DND-41 (cell line): ENCODE measurements at regions not wholly inside any gene's neighbourhood (a gene's known extent, or its start where the extent isn't known, plus 50 kb on each side); places are given as distances from the start of the nearest gene placed in this dataset.

ENCODE experiments used
- ATAC-seq: fragments of 200-7000 bp; cut with Tn5 transposase; 3 replicates; pipeline ENCODE4 v1.9.1; 2021; ENCODE audit warnings: low read depth; ENCODE audit not compliant: insufficient read depth
- DNase-seq: peaks from one replicate; pipeline ENCODE4 v3.0.0-alpha.2; 2020
- H2AFZ ChIP-seq: 2 replicates; pipeline ENCODE4 v1.6.0; 2012; ENCODE audit warnings: low read depth, low read length
- H3K27ac ChIP-seq: 2 replicates; pipeline ENCODE4 v1.5.1; 2012; ENCODE audit warnings: low read length, inconsistent platforms
- H3K27me3 ChIP-seq: fragments of 200-600 bp; sonication (generic); 2 replicates; pipeline ENCODE4 v1.6.0; 2012; ENCODE audit warnings: low read length, mild to moderate bottlenecking, inconsistent platforms; ENCODE audit not compliant: insufficient read depth, poor library complexity
- H3K36me3 ChIP-seq: 2 replicates; pipeline ENCODE4 v1.5.1; 2012; ENCODE audit warnings: low read length, inconsistent platforms; ENCODE audit not compliant: insufficient read depth
- H3K4me1 ChIP-seq: 2 replicates; pipeline ENCODE4 v1.5.1; 2012; ENCODE audit warnings: mild to moderate bottlenecking, low read length; ENCODE audit not compliant: insufficient read depth
- H3K4me2 ChIP-seq: 2 replicates; pipeline ENCODE4 v1.6.0; 2012; ENCODE audit warnings: mild to moderate bottlenecking, moderate library complexity, low read length, inconsistent platforms; ENCODE audit not compliant: insufficient read depth
- H3K4me3 ChIP-seq, 2 experiments: fragments of 200-600 bp in 1 of 2; shearing (Covaris generic) in 1 of 2; 2 replicates each; pipeline ENCODE4 v1.5.1; 2012 to 2016; ENCODE audit warnings: inconsistent platforms in 2 of 2, low read length in 2 of 2, mild to moderate bottlenecking in 2 of 2, low read depth in 1 of 2, moderate library complexity in 1 of 2
- H3K79me2 ChIP-seq: 2 replicates; pipeline ENCODE4 v1.6.0; 2012; ENCODE audit warnings: low read length, inconsistent platforms; ENCODE audit not compliant: insufficient read depth
- H3K9ac ChIP-seq: 2 replicates; pipeline ENCODE4 v1.6.0; 2012; ENCODE audit warnings: low read depth, mild to moderate bottlenecking, inconsistent platforms, low read length, moderate library complexity
- H3K9me3 ChIP-seq: 2 replicates; pipeline ENCODE4 v1.5.1; 2012; ENCODE audit warnings: low read length, moderate library complexity, mild to moderate bottlenecking, inconsistent platforms; ENCODE audit not compliant: insufficient read depth, severe bottlenecking
- H4K20me1 ChIP-seq: 2 replicates; pipeline ENCODE4 v1.6.0; 2012; ENCODE audit warnings: low read length; ENCODE audit not compliant: insufficient read depth
- CTCF ChIP-seq: IDR thresholded peaks from 2 replicates; pipeline ENCODE4 v1.5.1; 2012; ENCODE audit warnings: borderline replicate concordance, low read length, moderate library complexity, mild to moderate bottlenecking; ENCODE audit not compliant: poor library complexity, severe bottlenecking; ENCODE audit errors: extremely low read depth
- EZH2 ChIP-seq: IDR thresholded peaks from 3 replicates; pipeline ENCODE4 v1.6.1; 2012; ENCODE audit warnings: borderline replicate concordance, low read depth, mild to moderate bottlenecking, moderate library complexity, low read length, inconsistent platforms; ENCODE audit not compliant: severe bottlenecking

GRCh38 chr10:64760371-64760770 lies 1239.2 kb downstream of the REEP3 start:
- Histone ChIP-seq H4K20me1 (no peaks in the 10 kb centered on the region), H3K27ac (no peak overlapping the region), H3K4me2 (no peak overlapping the region), H3K4me1 (no peaks in the 10 kb centered on the region), H3K36me3 (no peaks in the 10 kb centered on the region), H3K9ac (no peak overlapping the region), H3K79me2 (no peaks in the 10 kb centered on the region), H3K27me3 (no peaks in the 10 kb centered on the region), H3K4me3 (no peak overlapping the region), H2AFZ (no peak overlapping the region), H3K9me3 (no peaks in the 10 kb centered on the region)
- no peak for TF ChIP-seq CTCF
- TF ChIP-seq EZH2, result no peak
- no peak for DNase-seq
- ATAC-seq, result no peak

GRCh38 chr10:64762861-64763260 lies 1241.7 kb downstream of the REEP3 start:
- DNase-seq (no peak), ATAC-seq (no peak)
- no peak overlapping the region for H3K9ac ChIP-seq
- no peak overlapping the region for H2AFZ ChIP-seq
- H3K79me2 ChIP-seq, result no peaks in the 10 kb centered on the region
- TF ChIP-seq CTCF, result no peak
- TF ChIP-seq EZH2, result no peak
- H3K4me3 ChIP-seq, result no peak overlapping the region
- H3K9me3 ChIP-seq, result no peaks in the 10 kb centered on the region
- no peak overlapping the region for H3K27ac ChIP-seq
- no peak overlapping the region for H3K4me2 ChIP-seq
- H3K4me1 ChIP-seq, result no peaks in the 10 kb centered on the region
- H3K27me3 ChIP-seq, result no peaks in the 10 kb centered on the region
- no peaks in the 10 kb centered on the region for H3K36me3 ChIP-seq
- no peaks in the 10 kb centered on the region for H4K20me1 ChIP-seq

DNA sequence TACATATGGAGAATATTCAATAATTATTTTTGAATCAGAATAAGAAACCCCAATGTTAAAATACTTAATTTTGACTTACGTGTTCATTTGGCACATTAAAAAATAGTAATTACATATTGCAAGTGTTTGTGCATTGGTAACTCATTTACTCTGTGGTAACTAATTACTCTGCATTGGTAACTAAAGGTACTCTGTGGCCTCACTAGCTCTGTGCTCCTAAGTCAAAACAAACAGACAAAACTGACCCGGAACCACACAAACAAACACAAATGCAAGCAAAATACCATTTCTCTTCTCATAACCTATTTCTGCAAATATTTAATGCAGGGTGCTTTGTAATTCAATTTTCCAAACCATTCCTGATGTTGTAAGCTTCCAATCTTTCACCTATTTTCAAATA lies 1244.3 kb downstream of the REEP3 start:
- no peak overlapping the region for H3K4me3 ChIP-seq
- no peaks in the 10 kb centered on the region for H3K9me3 ChIP-seq
- H3K4me2 ChIP-seq, result no peak overlapping the region
- H3K27ac ChIP-seq, result no peak overlapping the region
- H2AFZ ChIP-seq, result no peak overlapping the region
- no peaks in the 10 kb centered on the region for H3K36me3 ChIP-seq
- H3K27me3 ChIP-seq, result no peaks in the 10 kb centered on the region
- no peak for DNase-seq
- no peak for TF ChIP-seq CTCF
- TF ChIP-seq EZH2, result no peak
- H3K4me1 ChIP-seq, result no peaks in the 10 kb centered on the region
- no peaks in the 10 kb centered on the region for H4K20me1 ChIP-seq
- H3K79me2 ChIP-seq, result no peaks in the 10 kb centered on the region
- H3K9ac ChIP-seq, result no peak overlapping the region
- no peak for ATAC-seq
